ENCODE measurements at regions not wholly inside any gene's neighbourhood (a gene's known extent, or its start where the extent isn't known, plus 50 kb on each side); places are given as distances from the start of the nearest gene placed in this dataset.

DNA sequence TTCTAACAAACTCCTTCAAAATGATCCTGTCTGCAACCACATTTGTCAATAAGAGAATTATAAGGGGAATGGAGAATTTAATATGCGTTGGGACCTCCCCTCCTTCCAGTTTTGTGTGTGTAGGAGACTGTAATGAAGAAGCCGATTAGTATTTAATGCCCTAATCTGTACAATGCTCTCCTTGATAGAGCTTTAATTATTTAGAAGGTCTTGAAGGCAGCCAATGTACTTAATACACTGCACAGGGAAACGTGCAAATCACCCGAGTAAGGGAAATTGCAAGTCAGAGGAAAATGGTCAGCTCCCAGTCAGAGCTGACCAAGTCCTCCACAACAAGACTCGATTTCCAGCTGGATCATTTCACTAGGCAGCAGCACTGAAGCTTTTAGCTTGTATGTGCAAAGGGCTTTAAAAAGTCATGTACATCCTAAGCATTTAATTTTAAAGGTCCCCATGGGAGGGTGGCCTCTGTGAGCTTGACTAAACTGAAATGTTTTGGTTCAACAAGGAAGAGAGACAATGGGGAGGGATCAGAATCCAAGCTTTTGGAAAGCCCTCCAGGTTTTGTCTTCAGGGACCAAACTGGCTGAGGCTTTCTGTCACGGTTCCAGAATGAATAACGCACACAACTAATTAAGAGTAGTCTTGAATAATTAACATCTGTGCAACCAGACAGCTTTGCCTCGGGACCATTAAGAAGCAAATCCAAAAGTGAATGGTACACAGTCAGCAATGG is 159.8 kb upstream of the MITF start:
- DNase-seq (ENCODE audit: low read depth in 4 of 4, low spot score in 3 of 4) = peak; percentile 62 to 69 (median 65)

DNA sequence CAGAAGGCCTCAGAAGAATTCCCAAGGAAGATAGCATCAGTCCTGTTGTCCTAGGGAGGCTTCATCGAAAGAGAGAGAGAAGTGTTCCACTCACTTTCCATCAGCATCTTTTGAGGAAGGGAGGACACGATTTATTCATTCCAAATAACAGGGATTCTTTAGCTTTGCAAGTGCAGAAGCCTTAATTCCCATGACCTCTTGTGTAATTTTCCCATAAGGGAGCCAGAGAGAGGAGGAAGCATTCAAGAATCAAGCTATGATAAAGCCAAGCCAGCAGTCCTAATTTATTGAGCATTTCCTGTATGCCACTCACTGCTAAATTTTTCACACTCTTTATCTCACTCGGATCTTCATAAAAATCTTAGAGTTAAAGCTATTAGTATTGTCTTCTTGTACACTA is 169.7 kb upstream of the MITF start:
- DNase-seq (ENCODE audit: low read depth in 4 of 4, low spot score in 3 of 4) = no peak

DNA sequence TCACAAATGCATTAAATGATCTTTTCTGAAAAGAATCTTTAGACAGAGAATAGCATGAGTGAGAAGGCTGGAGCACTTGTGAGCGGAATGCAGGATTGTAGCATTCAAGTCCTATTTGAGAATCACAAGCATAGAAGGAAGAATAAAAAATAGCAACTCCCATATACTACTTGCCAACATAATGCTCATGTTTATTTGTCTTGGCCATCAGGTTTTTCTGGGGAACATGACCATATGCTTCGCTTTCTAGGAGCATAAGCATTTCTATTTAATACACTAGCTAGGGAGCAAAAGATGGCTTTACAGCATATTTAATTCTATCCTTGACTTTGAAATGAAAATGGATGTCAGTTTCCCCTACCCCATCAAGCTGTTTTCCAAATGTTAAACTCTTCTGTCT is 170.3 kb upstream of the MITF start:
- peak in 1 of 4 donors; percentile 20 for DNase-seq (ENCODE audit: low read depth in 4 of 4, low spot score in 3 of 4)

DNA sequence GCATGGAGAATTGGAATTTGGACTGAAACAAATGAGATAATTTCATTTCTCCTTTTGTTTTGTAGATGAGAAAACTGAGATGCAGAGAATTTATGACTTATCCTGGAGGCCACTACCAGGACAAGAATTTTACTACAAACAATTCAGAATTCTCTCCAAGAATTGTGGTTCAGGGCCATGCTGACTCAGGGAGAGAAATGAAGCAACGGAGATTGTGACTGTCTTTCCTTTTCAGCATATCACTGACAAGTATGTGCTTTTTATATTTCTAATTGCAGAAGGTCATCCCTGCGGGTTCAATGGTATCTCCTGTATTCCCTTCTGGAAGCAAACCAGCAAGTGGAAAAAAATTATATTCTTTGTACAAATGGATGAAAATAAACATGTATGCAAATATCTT is 170.8 kb upstream of the MITF start:
- no peak for DNase-seq (ENCODE audit: low read depth in 4 of 4, low spot score in 3 of 4)

GRCh38 chr3:69567710-69568052 is 171.6 kb upstream of the MITF start:
- DNase-seq (ENCODE audit: low read depth in 4 of 4, low spot score in 3 of 4) = no peak

GRCh38 chr3:69567023-69567709 is 172.1 kb upstream of the MITF start:
- no peak for DNase-seq (ENCODE audit: low read depth in 4 of 4, low spot score in 3 of 4)

GRCh38 chr3:69566275-69566674 is 173.0 kb upstream of the MITF start:
- DNase-seq (ENCODE audit: low read depth in 4 of 4, low spot score in 3 of 4) = no peak

DNA sequence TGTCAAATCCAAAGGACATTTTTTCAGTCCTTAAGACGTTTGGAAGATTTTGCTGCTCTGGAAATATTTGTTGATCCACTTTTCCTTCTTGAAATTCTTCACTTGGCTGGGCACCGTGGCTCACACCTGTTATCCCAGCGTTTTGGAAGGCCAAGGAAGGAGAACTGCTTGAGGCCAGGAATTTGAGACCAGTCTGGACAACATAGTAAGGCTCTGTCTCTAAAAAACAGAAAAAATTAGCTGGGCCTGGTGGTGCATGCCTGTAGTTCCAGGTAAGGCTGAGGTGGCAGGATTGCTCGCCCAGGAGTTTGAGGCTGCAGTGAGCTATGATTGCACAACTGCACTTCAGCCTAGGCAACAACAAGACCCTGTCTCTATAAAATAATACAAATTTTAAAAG is 173.9 kb upstream of the MITF start:
- DNase-seq (ENCODE audit: low read depth in 4 of 4, low spot score in 3 of 4) = no peak

DNA sequence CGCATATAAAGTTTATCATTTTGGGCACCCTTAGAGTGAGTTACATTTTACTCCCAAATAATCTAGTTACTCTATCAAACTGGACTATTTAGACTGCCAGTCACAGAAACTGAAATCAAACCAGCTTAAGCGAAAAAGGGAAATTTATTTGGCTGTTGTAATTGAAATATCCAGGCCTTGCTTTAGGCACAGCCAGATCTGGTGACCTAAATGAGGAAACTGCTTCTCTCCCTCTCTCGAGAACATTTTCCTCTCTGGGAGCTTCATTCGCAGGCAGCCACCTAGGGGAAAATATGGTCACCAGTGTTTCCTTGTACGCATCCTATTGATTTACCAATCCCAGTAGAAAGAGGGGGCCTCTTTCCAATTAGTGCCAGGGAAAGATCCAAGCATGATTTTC is 175.3 kb upstream of the MITF start:
- DNase-seq (ENCODE audit: low read depth in 4 of 4, low spot score in 3 of 4) = no peak

GRCh38 chr3:69563151-69563550 is 176.1 kb upstream of the MITF start:
- DNase-seq (ENCODE audit: low read depth in 4 of 4, low spot score in 3 of 4) = no peak

DNA sequence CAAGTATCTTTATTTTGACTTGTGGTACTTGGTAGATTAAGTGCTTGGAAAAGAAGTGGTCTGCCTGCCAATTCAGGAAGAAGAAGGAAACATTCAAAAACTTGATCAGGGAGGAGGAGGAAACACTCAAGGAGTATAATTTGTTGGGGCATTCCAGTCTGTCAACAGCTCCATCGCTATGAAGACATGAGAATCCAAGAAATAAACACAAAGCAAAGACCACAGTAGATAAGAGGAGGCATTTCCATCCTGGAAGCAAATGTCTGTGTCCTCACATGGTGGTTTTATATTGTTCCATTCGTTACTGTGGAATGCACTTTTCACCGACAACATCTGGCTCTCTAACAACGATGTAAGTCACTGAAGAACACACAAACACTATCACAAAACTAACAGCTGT is 176.1 kb upstream of the FRMD4B start:
- DNase-seq (ENCODE audit: low read depth in 4 of 4, low spot score in 3 of 4) = no peak

DNA sequence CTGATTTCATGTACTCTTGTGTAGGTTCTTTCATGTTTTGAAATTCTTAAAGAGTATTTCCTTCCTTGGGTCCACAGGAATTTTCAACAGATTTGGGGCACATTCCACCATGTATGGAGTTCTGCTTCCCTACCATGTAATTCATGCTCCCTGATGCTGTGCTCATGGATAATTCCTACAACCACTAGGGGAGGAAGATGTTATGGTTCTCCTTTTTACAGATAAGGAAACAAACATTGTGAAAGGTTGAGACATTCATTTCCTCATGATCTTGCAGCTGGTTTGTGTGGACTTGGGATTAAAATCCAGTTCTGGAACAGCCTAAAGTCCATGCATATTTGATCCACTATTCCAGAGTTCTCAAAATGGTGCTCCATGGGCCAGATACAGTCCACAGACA is 174.9 kb upstream of the FRMD4B start:
- DNase-seq (ENCODE audit: low read depth in 4 of 4, low spot score in 3 of 4) = no peak

- no peak for DNase-seq (ENCODE audit: low read depth in 4 of 4, low spot score in 3 of 4)
These were observed 174.2 kb upstream of the FRMD4B start for GRCh38 chr3:69560116-69560515.

DNA sequence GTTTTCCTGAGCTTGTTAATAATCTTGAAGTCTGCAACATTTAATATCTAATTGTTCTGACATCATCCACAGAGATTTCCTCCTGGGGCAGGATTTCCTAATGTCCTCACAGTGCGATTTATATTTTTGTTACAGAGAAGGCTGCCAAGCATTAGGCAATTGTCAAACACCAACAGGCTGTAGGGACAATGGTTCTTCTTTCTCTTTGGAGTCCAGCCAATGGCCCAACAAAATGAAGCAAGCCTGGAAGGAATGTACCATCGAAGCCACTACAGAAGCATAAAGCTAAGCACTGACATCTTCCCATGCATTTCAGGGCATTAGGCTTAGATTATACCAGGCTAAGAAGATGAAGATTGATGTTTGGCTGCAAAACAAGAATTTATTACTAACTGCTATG is 173.0 kb upstream of the FRMD4B start:
- DNase-seq (ENCODE audit: low read depth in 4 of 4, low spot score in 3 of 4) = no peak

DNA sequence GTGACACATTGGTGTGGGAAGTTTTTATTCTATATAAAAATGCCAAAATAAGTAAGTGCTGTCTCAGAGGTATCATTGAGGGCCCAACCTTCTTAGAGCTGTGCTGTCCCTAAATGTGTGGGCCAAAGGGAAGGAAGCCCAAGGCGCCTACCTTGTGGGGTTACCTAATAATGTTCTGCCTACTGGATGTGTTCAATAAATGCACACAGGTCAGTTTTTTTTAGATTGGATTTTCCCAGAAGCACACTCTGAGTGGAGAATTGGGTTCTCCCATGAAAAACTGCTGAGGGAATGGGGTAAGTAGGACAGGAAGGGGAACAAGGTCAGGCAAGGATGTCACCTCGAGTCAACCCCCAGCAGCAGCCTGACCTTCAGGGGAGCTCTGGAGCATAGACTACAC is 168.7 kb upstream of the FRMD4B start:
- no peak for DNase-seq (ENCODE audit: low read depth in 4 of 4, low spot score in 3 of 4)

DNA sequence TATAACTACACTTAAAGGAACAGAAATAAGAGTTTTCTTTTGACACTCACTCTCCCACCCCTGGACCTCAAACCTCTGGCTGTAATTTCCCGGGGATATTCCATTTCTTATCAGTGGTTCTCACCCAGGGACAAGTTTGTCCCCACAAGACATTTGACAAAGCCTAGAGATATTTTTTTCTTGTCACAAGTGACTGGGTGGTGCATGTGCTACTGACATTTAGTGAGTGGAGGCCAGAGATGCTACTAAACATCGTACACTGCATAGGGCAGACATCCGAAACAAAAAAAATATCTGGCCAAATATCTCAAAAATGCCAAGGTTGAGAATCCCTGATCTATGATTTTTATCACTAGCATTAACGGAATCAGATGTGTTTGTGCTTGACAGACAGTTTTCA is 168.0 kb upstream of the FRMD4B start:
- DNase-seq (ENCODE audit: low read depth in 4 of 4, low spot score in 3 of 4) = no peak

DNA sequence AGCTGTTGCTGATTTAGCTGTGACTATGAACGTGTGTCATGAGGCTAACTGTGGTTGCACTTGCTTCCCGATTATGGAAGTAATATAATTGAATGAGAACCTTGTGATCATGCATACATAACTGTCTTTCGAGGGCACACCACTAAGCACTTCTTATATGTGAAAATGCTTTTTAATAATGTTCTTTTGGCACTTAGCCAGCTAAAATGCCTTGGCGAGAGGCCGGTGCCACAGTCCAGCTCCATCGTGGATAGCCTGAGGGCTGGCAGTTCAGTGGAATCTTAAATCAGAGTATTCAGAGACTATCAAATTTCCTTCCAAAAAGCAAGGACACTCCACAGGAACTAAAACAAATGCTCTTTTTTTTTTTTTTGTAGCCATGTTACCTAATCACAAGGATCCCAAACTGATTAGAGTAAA is 161.6 kb upstream of the FRMD4B start:
- no peak for DNase-seq (ENCODE audit: low read depth in 4 of 4, low spot score in 3 of 4)

DNA sequence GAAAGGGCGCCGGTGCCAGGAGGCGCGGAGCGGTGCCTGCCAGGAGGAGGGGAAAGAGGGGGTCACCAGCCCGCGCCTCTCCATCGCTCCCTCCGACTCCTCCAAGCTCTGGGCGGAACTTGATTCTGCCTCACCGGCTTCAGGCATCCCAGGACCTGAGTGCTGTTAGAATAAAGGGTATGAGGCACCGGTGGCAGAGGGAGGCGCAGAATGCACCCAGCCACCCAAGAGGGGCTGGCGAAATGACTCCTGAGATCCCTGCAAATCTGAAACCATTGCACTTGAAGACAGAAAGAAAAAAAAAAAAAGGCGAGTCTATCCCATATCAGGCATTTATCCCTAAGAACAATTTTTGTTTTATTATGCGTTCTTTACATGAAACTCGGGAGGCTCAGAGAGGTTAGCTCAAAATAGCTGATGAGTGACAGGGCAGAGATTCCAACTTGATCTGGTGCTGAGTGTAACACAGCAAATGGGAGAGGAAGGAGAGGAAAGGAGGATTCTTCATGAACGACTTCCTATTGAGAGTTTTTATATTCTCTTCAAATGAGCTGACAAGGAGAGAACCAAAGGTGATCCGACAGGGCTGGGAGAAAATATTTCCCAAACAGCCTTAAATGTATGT is 157.0 kb upstream of the FRMD4B start:
- no peak for DNase-seq (ENCODE audit: low read depth in 4 of 4, low spot score in 3 of 4)

GRCh38 chr3:69542089-69542804 is 156.4 kb upstream of the FRMD4B start:
- peak in 2 of 4 donors; percentile 21 to 36 for DNase-seq (ENCODE audit: low read depth in 4 of 4, low spot score in 3 of 4)

- DNase-seq (ENCODE audit: low read depth in 4 of 4, low spot score in 3 of 4) = no peak
These were observed 155.8 kb upstream of the FRMD4B start for GRCh38 chr3:69541711-69542088.
